Kidney epithelial cell (primary cell): ENCODE measurements at regions not wholly inside any gene's neighbourhood (a gene's known extent, or its start where the extent isn't known, plus 50 kb on each side); places are given as distances from the start of the nearest gene placed in this dataset.
A peak's percentile ranks its signal among the peaks of the same experiment; 100 is the strongest.

Experiments
- DNase-seq: peaks from one replicate; pipeline ENCODE4 v3.0.0-alpha.2; 2010; ENCODE audit warnings: low read depth
- H3K27me3 ChIP-seq: 2 replicates; pipeline ENCODE4 v1.6.0; 2011; ENCODE audit warnings: low read length; ENCODE audit not compliant: control insufficient read depth, insufficient read depth
- H3K36me3 ChIP-seq: 2 replicates; pipeline ENCODE4 v1.5.1; 2011; ENCODE audit warnings: low read length; ENCODE audit not compliant: control insufficient read depth, insufficient read depth
- H3K4me3 ChIP-seq: 2 replicates; pipeline ENCODE4 v1.5.1; 2011; ENCODE audit warnings: low read depth, mild to moderate bottlenecking, control low read depth, low read length
- TF ChIP-seq, protein P1 (sequence below): IDR thresholded peaks from 2 replicates; pipeline ENCODE4 v1.5.1; 2011; ENCODE audit warnings: mild to moderate bottlenecking, moderate library complexity, low read length, control low read depth, inconsistent platforms; ENCODE audit not compliant: insufficient read depth, poor library complexity, severe bottlenecking

DNA sequence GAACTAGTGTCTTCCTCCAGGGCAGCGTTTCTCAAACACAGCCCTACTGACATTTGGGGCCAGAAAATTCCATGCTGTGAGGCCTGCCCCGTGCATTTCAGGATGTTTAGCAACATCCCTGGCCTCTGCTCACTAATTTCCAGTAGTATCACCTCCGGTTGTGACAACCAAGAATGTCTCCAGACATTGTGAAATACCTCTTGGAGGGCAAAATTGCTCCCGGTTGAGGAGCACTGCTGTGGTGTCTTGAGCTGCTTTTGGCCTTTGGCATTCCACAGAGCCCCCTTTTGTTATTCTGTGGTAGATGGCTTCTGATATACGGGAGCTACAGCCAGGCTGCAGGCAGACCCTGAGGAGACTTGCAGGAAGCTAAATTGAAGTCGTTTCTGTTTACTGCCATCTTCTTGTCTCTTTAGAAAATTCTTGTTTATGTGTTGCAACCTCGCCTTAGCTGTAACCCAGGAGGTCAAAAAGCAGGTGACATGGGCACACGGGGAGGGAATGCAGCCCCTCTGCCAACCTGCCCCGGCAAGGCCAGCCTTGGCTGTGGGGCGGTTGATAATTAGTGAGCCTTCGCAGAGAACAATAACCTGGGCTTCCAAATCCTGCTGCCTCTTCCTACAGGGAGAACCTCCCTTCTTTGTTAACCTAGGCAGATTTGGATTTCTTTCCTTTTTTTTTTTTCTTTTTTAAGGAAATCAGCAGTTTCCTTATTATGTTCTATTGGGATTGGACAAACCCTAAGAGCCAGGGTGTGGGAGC lies 74.7 kb upstream of the AKT3 start:
- DNase-seq, result no peak
- Histone ChIP-seq H3K27me3 (no peaks in the 10 kb centered on the region), H3K4me3 (no peak overlapping the region), H3K36me3 (no peaks in the 10 kb centered on the region)
- TF ChIP-seq, protein P1, sequence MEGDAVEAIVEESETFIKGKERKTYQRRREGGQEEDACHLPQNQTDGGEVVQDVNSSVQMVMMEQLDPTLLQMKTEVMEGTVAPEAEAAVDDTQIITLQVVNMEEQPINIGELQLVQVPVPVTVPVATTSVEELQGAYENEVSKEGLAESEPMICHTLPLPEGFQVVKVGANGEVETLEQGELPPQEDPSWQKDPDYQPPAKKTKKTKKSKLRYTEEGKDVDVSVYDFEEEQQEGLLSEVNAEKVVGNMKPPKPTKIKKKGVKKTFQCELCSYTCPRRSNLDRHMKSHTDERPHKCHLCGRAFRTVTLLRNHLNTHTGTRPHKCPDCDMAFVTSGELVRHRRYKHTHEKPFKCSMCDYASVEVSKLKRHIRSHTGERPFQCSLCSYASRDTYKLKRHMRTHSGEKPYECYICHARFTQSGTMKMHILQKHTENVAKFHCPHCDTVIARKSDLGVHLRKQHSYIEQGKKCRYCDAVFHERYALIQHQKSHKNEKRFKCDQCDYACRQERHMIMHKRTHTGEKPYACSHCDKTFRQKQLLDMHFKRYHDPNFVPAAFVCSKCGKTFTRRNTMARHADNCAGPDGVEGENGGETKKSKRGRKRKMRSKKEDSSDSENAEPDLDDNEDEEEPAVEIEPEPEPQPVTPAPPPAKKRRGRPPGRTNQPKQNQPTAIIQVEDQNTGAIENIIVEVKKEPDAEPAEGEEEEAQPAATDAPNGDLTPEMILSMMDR, result no peak

DNA sequence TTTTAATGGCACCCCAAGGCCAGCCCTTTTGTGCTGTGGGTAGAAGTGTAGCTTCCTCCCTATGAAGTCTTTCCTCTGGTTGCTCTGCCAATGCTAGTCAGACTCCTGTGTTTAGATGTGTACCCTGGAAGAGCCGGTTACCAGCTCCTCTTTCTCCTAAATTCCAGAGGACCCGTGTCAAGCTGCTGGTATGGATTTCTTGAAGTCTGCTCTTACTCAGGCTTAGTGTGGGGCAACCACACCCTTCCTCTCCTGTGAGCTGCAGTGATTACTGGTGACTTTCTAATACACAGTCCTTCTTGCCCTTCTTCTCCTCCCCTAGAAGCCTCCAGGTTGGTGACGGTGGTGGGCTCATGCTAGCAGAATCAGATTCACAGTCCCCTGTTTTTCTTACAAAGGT lies 74.1 kb upstream of the AKT3 start:
- TF ChIP-seq, protein P1, result no peak
- H3K4me3 ChIP-seq, result no peak overlapping the region
- H3K36me3 ChIP-seq, result no peaks in the 10 kb centered on the region
- H3K27me3 ChIP-seq, result no peaks in the 10 kb centered on the region
- DNase-seq, result no peak

DNA sequence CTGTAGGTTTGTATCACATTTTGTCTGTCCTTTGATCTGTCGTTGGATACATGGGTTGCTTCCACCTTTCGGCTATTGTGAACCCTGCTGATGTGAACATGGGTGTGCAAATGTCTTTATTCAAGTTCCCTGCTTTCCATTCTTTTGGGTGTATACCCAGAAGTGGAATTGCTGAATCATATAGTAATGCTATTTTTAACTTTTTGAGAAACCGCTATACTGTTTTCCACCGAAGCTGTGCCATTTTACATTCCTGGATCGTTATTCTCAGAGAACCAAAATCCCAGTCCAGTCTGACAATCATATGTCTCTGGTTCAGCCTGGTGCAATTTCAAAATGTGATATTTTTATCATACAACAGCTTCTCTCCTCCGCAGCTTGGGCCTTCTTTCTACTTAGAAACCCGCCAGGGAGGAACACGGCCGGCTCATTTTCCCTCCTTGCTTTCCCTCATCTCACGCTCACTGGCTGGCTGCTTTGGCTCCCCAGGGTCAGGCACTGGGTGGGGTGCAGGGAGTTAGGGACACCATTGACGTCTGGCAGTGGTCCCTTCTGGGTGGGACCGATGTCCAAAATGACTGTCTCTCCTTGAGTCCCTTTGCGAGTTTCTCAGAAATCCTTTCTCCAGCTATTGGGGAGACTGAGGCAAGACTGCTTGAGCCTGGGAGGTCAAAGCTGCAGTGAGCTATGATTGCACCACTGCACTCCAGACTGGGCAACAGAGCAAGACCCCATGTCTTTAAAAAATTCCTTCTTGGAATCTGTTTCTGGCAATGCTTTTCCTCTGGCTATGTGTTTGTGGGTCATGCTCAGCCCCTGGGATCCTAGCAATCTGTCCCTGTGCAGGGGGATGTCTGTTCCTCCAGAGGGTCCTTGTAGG lies 73.5 kb upstream of the AKT3 start:
- Histone ChIP-seq H3K4me3 (no peak overlapping the region), H3K36me3 (no peaks in the 10 kb centered on the region), H3K27me3 (no peaks in the 10 kb centered on the region)
- no peak for DNase-seq
- TF ChIP-seq, protein P1, result no peak

DNA sequence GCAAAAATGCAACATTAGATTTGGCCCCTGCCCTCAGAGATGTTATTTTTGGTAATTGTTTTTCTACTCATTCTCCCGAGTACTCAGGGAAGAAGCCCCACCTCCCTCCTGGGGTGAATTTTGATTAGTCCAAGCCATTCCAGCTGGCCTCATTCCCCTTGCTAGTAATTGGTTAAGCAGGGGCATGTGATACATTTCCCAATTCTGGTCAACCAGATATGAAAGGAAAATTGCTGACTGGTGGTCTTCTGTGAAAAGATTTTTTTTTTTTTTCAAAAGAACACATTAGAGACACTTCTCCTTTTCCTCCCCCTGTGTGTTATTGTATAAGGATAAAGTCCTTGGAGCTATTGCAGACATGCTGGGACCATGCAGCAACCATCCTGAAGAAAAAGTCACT lies 71.1 kb upstream of the AKT3 start:
- DNase-seq, result no peak
- TF ChIP-seq, protein P1, result no peak
- H3K36me3 ChIP-seq, result no peaks in the 10 kb centered on the region
- H3K4me3 ChIP-seq, result no peak overlapping the region
- H3K27me3 ChIP-seq, result peaks cover 5% of the 10 kb centered on the region

DNA sequence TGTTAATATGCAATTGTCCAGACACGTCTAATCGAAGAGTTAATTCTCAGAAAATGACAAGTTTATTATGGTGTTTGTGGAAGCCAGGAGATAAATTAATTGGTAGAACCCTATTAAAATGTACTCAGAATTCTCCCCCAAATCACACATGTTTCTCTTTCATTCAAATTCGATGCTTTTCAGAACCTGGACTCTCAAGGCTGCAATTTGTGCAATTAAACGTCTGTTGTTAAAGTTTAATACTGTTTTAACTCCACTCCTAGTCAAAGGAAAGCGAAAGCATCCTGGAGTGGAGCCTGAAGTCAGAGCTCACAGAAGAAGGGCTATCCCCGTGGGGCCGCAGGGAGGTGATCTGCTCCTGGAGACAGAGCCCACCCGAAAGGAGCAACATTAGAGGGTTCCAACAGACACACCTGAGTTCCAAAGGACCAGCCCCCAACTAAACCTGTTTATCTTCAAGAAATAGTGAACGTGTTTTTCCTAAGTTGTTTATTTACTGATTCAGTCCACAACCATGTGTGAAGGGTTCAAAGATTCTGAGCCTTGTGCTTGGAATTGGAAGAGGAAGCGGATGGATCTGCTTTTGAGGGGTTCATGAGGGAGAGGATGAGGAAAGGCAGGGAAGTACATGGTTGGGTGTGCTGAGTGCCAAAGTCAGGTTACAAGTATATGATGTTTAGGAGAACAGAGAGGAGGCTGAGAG lies 68.0 kb upstream of the AKT3 start:
- no peak for DNase-seq
- Histone ChIP-seq H3K36me3 (no peaks in the 10 kb centered on the region), H3K27me3 (peaks cover 5% of the 10 kb centered on the region), H3K4me3 (peak overlapping the region; percentile 43)
- TF ChIP-seq, protein P1, result no peak
